AG09319 (cell line): ENCODE measurements at regions not wholly inside any gene's neighbourhood (a gene's known extent, or its start where the extent isn't known, plus 50 kb on each side); places are given as distances from the start of the nearest gene placed in this dataset.
"Not testable (repeated sequence)": the region's sequence is repeated elsewhere in the genome, so short reads cannot be mapped to it uniquely, and the experiment has no call there.

Experiments used
- DNase-seq: peaks from one replicate; pipeline ENCODE4 v3.0.0-alpha.2; 2010; ENCODE audit warnings: low read depth; ENCODE audit errors: extremely low read depth
- CTCF ChIP-seq: IDR thresholded peaks from 2 replicates; pipeline ENCODE4 v1.5.1; 2011; ENCODE audit warnings: low read depth, mild to moderate bottlenecking, inconsistent platforms, low read length, moderate library complexity

- DNase-seq, result not testable (repeated sequence)
Observed at GRCh38 chr20:26008026-26008425, 311.4 kb upstream of the ZNF337 start.

- DNase-seq, result not testable (repeated sequence)
Observed at GRCh38 chr20:26006164-26006563, 309.5 kb upstream of the ZNF337 start.

GRCh38 chr20:26003959-26004358 is 307.3 kb upstream of the ZNF337 start:
- not testable (repeated sequence) for DNase-seq

GRCh38 chr20:25997367-25998038 is 300.9 kb upstream of the ZNF337 start:
- not testable (repeated sequence) for DNase-seq

- DNase-seq, result no peak
- no peak for TF ChIP-seq CTCF
Observed at GRCh38 chr20:25992146-25992545, 295.5 kb upstream of the ZNF337 start.

- TF ChIP-seq CTCF, result no peak
- no peak for DNase-seq
Observed at GRCh38 chr20:25991756-25992130, 295.1 kb upstream of the ZNF337 start.

GRCh38 chr20:25991051-25991755 is 294.6 kb upstream of the ZNF337 start:
- no peak for TF ChIP-seq CTCF
- no peak for DNase-seq

- DNase-seq, result not testable (repeated sequence)
Observed at GRCh38 chr20:25989686-25990085, 293.0 kb upstream of the ZNF337 start.

- TF ChIP-seq CTCF, result no peak
- DNase-seq, result no peak
Observed at GRCh38 chr20:25989196-25989595, 292.5 kb upstream of the ZNF337 start.

- not testable (repeated sequence) for DNase-seq
Observed at GRCh38 chr20:25987928-25988560, 291.4 kb upstream of the ZNF337 start.
